Adipocyte (in vitro differentiated cells): ENCODE measurements at regions not wholly inside any gene's neighbourhood (a gene's known extent, or its start where the extent isn't known, plus 50 kb on each side); places are given as distances from the start of the nearest gene placed in this dataset.

ENCODE experiments used
- DNase-seq: peaks from one replicate; pipeline ENCODE4 v3.0.0-alpha.2; 2015; ENCODE audit warnings: low read depth
- H3K27me3 ChIP-seq: replicated peaks from 2 replicates; pipeline ENCODE4 v1.7.0; 2013; ENCODE audit warnings: mild to moderate bottlenecking, low read length, moderate library complexity; ENCODE audit not compliant: control insufficient read depth, insufficient read depth
- H3K36me3 ChIP-seq: 2 replicates; pipeline ENCODE4 v1.7.0; 2013; ENCODE audit warnings: low read length, mild to moderate bottlenecking, moderate library complexity; ENCODE audit not compliant: control insufficient read depth, insufficient read depth, severe bottlenecking
- H3K4me1 ChIP-seq: 2 replicates; pipeline ENCODE4 v1.7.0; 2013; ENCODE audit warnings: mild to moderate bottlenecking, low read length, moderate library complexity; ENCODE audit not compliant: control insufficient read depth, insufficient read depth
- H3K4me3 ChIP-seq: 2 replicates; pipeline ENCODE4 v1.7.0; 2013; ENCODE audit warnings: mild to moderate bottlenecking, low read length, moderate library complexity
- H3K9ac ChIP-seq: 2 replicates; pipeline ENCODE4 v1.7.0; 2013; ENCODE audit warnings: mild to moderate bottlenecking, low read length, moderate library complexity
- H3K9me3 ChIP-seq: 2 replicates; pipeline ENCODE4 v1.7.0; 2013; ENCODE audit warnings: mild to moderate bottlenecking, low read length, moderate library complexity; ENCODE audit not compliant: control insufficient read depth

DNA sequence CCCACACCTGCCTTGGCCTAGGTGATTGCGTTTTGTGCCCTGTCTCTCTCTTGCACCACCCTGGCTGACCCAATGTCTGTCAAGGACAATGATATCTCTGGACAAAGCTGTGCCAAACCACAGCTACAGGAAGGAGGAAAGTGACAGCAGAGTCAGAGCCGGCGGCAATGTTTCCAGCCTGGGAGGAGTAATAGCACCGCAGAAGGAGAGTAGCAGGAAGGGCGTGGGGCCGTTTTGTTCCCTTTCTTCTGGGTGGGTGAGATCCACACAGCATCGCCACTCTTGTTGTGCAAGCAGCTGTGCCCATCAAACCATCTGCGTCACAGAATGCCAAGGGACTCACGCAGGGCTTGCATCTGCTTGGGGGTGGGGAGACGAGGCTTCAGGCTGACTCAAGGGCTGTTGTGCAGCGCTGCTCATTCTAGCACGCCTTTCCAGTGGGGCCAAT lies 341.6 kb upstream of the AUTS2 start:
- H3K4me3 ChIP-seq, result no peak overlapping the region
- peaks cover 8% of the 10 kb centered on the region for H3K27me3 ChIP-seq
- peaks cover 11% of the 10 kb centered on the region for H3K9me3 ChIP-seq
- H3K4me1 ChIP-seq, result no peaks in the 10 kb centered on the region
- H3K9ac ChIP-seq, result no peak overlapping the region
- H3K36me3 ChIP-seq, result no peaks in the 10 kb centered on the region
- DNase-seq, result no peak

DNA sequence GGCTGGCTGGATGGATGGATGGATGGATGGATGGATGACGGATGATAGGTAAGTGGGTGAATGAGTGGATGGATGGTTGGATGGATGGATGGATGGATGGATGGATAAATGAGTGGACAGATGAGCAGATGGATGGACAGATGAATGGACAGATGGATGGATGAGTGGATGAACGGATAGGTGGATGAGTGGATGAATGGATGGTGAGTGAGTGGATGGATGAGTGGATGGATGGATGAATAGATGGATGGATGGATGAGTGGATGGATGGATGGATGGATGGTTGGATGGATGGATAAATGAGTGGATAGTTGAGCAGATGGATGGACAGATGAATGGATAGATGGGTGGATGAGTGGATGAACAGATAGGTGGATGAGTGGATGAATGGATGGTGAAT lies 340.7 kb upstream of the AUTS2 start:
- Histone ChIP-seq H3K9me3 (peaks cover 4% of the 10 kb centered on the region), H3K4me3 (no peak overlapping the region), H3K4me1 (no peaks in the 10 kb centered on the region), H3K27me3 (peaks cover 11% of the 10 kb centered on the region), H3K9ac (no peak overlapping the region), H3K36me3 (no peaks in the 10 kb centered on the region)
- DNase-seq, result no peak

GRCh38 chr7:69259445-69259844 lies 338.8 kb upstream of the AUTS2 start:
- peaks cover 3% of the 10 kb centered on the region for H3K9me3 ChIP-seq

DNA sequence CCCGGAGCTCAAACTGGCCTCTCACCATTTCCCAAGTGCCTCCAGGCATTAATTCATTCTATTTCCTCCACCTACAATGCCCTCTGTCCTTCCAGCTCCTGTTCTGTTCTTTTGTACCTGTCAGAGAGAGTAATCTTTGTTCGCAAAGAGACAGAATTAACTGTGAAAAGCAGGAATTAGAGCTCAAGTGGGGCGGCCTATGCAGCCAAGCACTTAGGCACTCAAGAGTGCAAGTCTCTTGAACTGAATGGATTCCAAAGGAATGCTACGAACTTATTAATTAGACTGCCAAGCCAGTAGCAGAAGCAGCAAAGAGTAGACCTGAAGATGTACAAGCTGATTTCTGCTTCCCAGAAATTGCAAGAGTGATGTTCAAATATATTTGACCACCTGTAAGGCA lies 338.3 kb upstream of the AUTS2 start:
- H3K9me3 ChIP-seq, result peaks cover 3% of the 10 kb centered on the region
- peaks cover 17% of the 10 kb centered on the region for H3K27me3 ChIP-seq
- H3K36me3 ChIP-seq, result no peaks in the 10 kb centered on the region
- DNase-seq, result no peak
- H3K4me3 ChIP-seq, result no peak overlapping the region
- H3K9ac ChIP-seq, result no peak overlapping the region
- no peaks in the 10 kb centered on the region for H3K4me1 ChIP-seq

More at GRCh38 chr7:69259445-69259844, 338.8 kb upstream of the AUTS2 start:
- no peaks in the 10 kb centered on the region for H3K4me1 ChIP-seq
- H3K4me3 ChIP-seq, result no peak overlapping the region
- no peak overlapping the region for H3K9ac ChIP-seq
- peaks cover 22% of the 10 kb centered on the region for H3K27me3 ChIP-seq
- H3K36me3 ChIP-seq, result no peaks in the 10 kb centered on the region
- DNase-seq, result no peak

GRCh38 chr7:69263550-69263949 lies 334.7 kb upstream of the AUTS2 start:
- Histone ChIP-seq H3K4me3 (no peak overlapping the region), H3K36me3 (no peaks in the 10 kb centered on the region), H3K9me3 (peaks cover 3% of the 10 kb centered on the region), H3K9ac (no peak overlapping the region), H3K4me1 (no peaks in the 10 kb centered on the region), H3K27me3 (peaks cover 23% of the 10 kb centered on the region)
- DNase-seq, result no peak

- Histone ChIP-seq H3K9me3 (peaks cover 9% of the 10 kb centered on the region), H3K36me3 (no peaks in the 10 kb centered on the region)
- DNase-seq, result no peak
These were observed 328.5 kb upstream of the AUTS2 start for GRCh38 chr7:69269806-69270205.

DNA sequence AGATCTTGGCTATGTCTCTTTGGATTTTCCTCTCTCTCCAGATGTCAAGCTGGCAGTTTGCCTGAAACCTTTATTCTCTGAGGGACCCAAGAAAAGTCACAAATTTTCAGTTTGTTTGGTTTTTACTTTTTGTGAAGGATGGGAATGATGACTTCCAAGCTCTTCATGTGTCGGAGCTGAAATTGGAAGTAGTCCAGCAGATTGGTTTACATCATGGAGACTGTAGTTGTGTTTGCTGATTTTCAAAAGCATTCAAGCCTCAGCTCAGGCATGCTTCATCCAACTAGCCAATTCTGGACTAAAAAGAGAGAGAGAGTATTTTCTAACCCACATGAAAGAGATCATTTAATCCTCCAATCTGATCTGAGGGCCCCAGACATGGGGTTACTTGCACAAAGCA lies 326.2 kb upstream of the AUTS2 start:
- no peak overlapping the region for H3K9ac ChIP-seq
- H3K9me3 ChIP-seq, result peaks cover 9% of the 10 kb centered on the region
- H3K36me3 ChIP-seq, result no peaks in the 10 kb centered on the region
- peaks cover 14% of the 10 kb centered on the region for H3K27me3 ChIP-seq
- DNase-seq, result no peak
- H3K4me3 ChIP-seq, result no peak overlapping the region
- H3K4me1 ChIP-seq, result peaks cover 10% of the 10 kb centered on the region

More at GRCh38 chr7:69269806-69270205, 328.5 kb upstream of the AUTS2 start:
- Histone ChIP-seq H3K4me3 (no peak overlapping the region), H3K4me1 (peaks cover 3% of the 10 kb centered on the region), H3K27me3 (peaks cover 14% of the 10 kb centered on the region), H3K9ac (no peak overlapping the region)

DNA sequence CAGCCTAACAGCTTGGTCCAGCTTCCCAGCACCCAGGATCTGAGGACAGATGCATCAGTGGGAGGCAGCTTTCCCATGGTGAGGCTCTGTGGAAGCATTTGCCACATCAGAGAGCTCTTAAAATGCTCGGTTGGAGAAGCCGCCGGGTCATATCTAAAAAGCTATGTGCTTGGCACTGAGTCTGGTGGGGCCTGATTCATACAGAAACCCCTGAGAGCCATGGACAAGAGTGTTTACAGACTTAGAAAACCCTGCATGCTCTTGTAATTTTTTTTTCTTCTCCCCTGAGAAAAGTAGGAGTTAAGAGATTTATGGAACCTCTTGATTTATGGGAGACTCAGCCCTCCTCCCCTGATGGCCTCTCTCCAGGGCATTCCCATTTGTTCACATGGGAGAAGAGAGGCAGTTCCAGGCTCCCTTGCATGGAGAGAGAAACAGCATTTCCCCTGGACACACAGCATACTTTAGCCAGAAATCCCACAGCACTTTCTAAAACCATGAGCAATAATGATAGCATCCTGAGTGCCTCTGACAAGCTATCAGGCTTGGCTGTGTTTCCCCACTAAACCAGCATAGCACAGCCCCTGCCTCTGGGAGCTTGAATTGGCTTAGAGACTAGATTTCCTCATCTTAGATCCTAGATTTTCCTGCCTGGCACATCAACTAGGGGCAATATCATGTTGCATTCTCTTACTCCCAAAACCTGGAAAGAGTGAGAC lies 322.1 kb upstream of the AUTS2 start:
- no peaks in the 10 kb centered on the region for H3K27me3 ChIP-seq
- no peak for DNase-seq
- H3K4me1 ChIP-seq, result peaks cover 10% of the 10 kb centered on the region
- H3K9ac ChIP-seq, result no peak overlapping the region
- no peaks in the 10 kb centered on the region for H3K36me3 ChIP-seq
- H3K9me3 ChIP-seq, result peaks cover 8% of the 10 kb centered on the region
- no peak overlapping the region for H3K4me3 ChIP-seq

GRCh38 chr7:69277366-69277765 lies 320.9 kb upstream of the AUTS2 start:
- Histone ChIP-seq H3K9ac (no peak overlapping the region), H3K4me3 (no peak overlapping the region), H3K36me3 (no peaks in the 10 kb centered on the region), H3K4me1 (peaks cover 10% of the 10 kb centered on the region), H3K9me3 (peaks cover 7% of the 10 kb centered on the region), H3K27me3 (no peaks in the 10 kb centered on the region)
- no peak for DNase-seq

- DNase-seq, result no peak
- H3K4me3 ChIP-seq, result no peak overlapping the region
- H3K9me3 ChIP-seq, result peaks cover 7% of the 10 kb centered on the region
- peaks cover 10% of the 10 kb centered on the region for H3K4me1 ChIP-seq
- no peak overlapping the region for H3K9ac ChIP-seq
- H3K36me3 ChIP-seq, result no peaks in the 10 kb centered on the region
- H3K27me3 ChIP-seq, result no peaks in the 10 kb centered on the region
These were observed 315.3 kb upstream of the AUTS2 start for GRCh38 chr7:69282946-69283345.

- no peak overlapping the region for H3K9ac ChIP-seq
- DNase-seq, result no peak
- H3K9me3 ChIP-seq, result peaks cover 7% of the 10 kb centered on the region
- H3K4me1 ChIP-seq, result peaks cover 10% of the 10 kb centered on the region
- no peaks in the 10 kb centered on the region for H3K27me3 ChIP-seq
- no peak overlapping the region for H3K4me3 ChIP-seq
- H3K36me3 ChIP-seq, result no peaks in the 10 kb centered on the region
These were observed 314.9 kb upstream of the AUTS2 start for GRCh38 chr7:69283421-69283820.

GRCh38 chr7:69285854-69286253 lies 312.4 kb upstream of the AUTS2 start:
- no peak overlapping the region for H3K9ac ChIP-seq
- H3K27me3 ChIP-seq, result no peaks in the 10 kb centered on the region
- no peak for DNase-seq
- no peaks in the 10 kb centered on the region for H3K36me3 ChIP-seq
- H3K4me3 ChIP-seq, result no peak overlapping the region
- H3K4me1 ChIP-seq, result peaks cover 10% of the 10 kb centered on the region
- H3K9me3 ChIP-seq, result peaks cover 7% of the 10 kb centered on the region
